Endothelial cell (in vitro differentiated cells): ENCODE measurements at regions not wholly inside any gene's neighbourhood (a gene's known extent, or its start where the extent isn't known, plus 50 kb on each side); places are given as distances from the start of the nearest gene placed in this dataset.

Source experiments
- DNase-seq: peaks from one replicate; pipeline ENCODE4 v3.0.0; 2021; ENCODE audit warnings: low spot score
- H3K27ac Mint-ChIP-seq: one replicate; pipeline ENCODE4 v1.8.0; 2021; ENCODE audit warnings: mixed read lengths, inconsistent platforms; ENCODE audit not compliant: unreplicated experiment
- H3K27me3 Mint-ChIP-seq: one replicate; pipeline ENCODE4 v1.8.0; 2021; ENCODE audit warnings: mild to moderate bottlenecking, moderate library complexity, mixed read lengths, inconsistent platforms; ENCODE audit not compliant: unreplicated experiment
- H3K36me3 Mint-ChIP-seq: one replicate; pipeline ENCODE4 v1.8.0; 2021; ENCODE audit warnings: mild to moderate bottlenecking, low read depth, mixed read lengths, inconsistent platforms; ENCODE audit not compliant: unreplicated experiment
- H3K4me1 Mint-ChIP-seq: one replicate; pipeline ENCODE4 v1.8.0; 2021; ENCODE audit warnings: mild to moderate bottlenecking, mixed read lengths, inconsistent platforms; ENCODE audit not compliant: unreplicated experiment
- H3K4me3 Mint-ChIP-seq: one replicate; pipeline ENCODE4 v1.8.0; 2021; ENCODE audit warnings: mild to moderate bottlenecking, mixed read lengths, inconsistent platforms; ENCODE audit not compliant: unreplicated experiment
- H3K9me3 Mint-ChIP-seq: one replicate; pipeline ENCODE4 v1.8.0; 2021; ENCODE audit warnings: mixed read lengths, inconsistent platforms; ENCODE audit not compliant: unreplicated experiment
- CTCF ChIP-seq: fragments of 200-600 bp; sonication (generic); IDR thresholded peaks from one replicate; pipeline ENCODE4 v1.5.0; 2021; ENCODE audit warnings: antibody characterized with exemption; ENCODE audit not compliant: unreplicated experiment

GRCh38 chr2:12161085-12161484 is 414.7 kb downstream of the LPIN1 start:
- Mint-ChIP-seq H3K4me3 (no peak overlapping the region), H3K27me3 (no peaks in the 10 kb centered on the region), H3K27ac (no peak overlapping the region), H3K4me1 (no peaks in the 10 kb centered on the region), H3K36me3 (no peaks in the 10 kb centered on the region), H3K9me3 (no peaks in the 10 kb centered on the region)
- DNase-seq = no peak
- no peak for TF ChIP-seq CTCF

DNA sequence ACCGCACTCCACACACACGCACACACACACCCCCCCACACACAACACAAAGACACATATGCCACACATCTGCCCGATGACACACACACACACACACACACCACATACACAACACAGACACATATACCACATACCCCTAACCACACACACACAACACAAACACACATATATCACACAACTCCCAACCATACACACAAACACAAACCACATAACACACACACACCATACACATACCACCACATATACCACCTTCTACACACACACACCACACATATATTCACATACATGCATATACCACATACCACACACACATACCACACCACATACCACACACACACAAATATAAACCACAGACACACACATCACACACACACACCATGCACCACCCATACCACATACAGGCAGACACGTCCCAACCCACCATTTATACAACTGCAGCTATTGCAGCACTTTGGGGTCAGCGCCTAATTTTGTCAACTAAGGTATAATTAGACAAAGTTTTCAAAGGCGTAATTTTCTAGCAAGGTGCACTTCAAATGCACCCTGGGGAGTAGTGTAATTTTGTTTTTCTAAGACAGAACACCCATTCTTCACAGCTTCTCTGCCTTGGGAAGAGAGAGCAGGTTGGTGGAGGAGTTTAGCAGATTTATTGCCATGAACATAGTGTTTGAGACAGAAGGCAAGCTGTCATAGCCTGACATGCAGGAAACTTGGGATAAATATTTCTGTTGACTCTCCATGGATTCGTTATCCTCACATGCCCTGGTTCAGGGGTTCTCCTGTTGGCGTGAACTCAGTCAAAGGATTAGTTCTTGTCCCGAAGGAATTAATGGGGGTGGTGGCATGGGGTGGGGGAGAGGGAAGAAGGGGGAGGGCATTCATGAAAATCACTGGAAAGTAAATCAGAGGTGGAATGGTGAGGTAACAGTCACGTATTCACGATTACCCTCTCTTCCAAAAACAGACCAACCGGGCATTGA is 416.1 kb downstream of the LPIN1 start:
- no peak for TF ChIP-seq CTCF
- Mint-ChIP-seq H3K9me3 (no peaks in the 10 kb centered on the region), H3K4me1 (peaks cover under 1% of the 10 kb centered on the region), H3K4me3 (no peak overlapping the region), H3K36me3 (no peaks in the 10 kb centered on the region), H3K27ac (no peak overlapping the region), H3K27me3 (no peaks in the 10 kb centered on the region)
- no peak for DNase-seq

- H3K4me1 Mint-ChIP-seq = peaks cover 11% of the 10 kb centered on the region
- H3K27ac Mint-ChIP-seq = no peak overlapping the region
- no peak for DNase-seq
- H3K4me3 Mint-ChIP-seq = no peak overlapping the region
- H3K9me3 Mint-ChIP-seq = no peaks in the 10 kb centered on the region
- no peak for TF ChIP-seq CTCF
- H3K36me3 Mint-ChIP-seq = no peaks in the 10 kb centered on the region
- no peaks in the 10 kb centered on the region for H3K27me3 Mint-ChIP-seq
Observed at GRCh38 chr2:12163866-12164265, 417.4 kb downstream of the LPIN1 start.

DNA sequence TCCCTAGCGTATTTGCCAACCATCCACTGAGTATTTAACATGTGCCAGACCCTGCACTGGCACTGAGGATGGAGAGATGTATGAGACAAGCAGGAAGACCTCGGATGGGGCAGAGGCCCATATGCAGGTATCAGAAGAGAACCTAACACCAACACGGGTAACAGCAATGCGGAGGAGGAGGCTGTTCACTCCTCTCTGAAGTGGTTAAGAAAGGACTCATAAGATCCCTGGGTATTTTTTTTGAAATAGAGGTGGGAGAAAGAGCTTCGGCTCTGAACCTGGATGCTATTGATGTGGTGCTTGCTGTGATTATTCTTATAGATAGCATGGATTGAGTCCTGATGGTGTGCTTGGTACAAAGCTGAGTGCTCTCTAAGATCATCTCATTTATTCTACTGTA is 418.3 kb downstream of the LPIN1 start:
- no peak for DNase-seq
- Mint-ChIP-seq H3K27me3 (no peaks in the 10 kb centered on the region), H3K4me1 (peaks cover 19% of the 10 kb centered on the region), H3K36me3 (no peaks in the 10 kb centered on the region), H3K27ac (no peak overlapping the region), H3K9me3 (no peaks in the 10 kb centered on the region), H3K4me3 (no peak overlapping the region)
- no peak for TF ChIP-seq CTCF
